ENCODE measurements at regions not wholly inside any gene's neighbourhood (a gene's known extent, or its start where the extent isn't known, plus 50 kb on each side); places are given as distances from the start of the nearest gene placed in this dataset.

DNA sequence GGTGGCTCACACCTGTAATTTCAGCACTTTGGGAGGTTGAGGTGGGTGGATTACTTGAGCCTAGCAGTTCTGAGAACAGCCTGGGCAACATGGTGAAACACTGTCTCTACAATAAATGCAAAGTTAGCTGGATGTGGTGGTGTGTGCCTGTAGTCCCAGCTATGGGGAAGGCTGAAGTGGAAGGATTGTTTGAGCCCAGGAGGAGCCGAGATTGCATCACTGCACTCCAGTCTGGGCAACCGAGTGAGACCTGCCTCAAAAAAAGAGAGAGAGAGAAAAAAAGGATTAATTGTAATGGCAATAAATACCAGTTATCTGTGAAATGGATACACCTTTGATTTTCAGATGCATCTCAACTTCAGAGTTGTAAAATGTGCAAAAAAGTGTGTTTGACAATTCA, 58.8 kb downstream of the SPRY1 start:
- DNase-seq (ENCODE audit: low spot score) = no peak

DNA sequence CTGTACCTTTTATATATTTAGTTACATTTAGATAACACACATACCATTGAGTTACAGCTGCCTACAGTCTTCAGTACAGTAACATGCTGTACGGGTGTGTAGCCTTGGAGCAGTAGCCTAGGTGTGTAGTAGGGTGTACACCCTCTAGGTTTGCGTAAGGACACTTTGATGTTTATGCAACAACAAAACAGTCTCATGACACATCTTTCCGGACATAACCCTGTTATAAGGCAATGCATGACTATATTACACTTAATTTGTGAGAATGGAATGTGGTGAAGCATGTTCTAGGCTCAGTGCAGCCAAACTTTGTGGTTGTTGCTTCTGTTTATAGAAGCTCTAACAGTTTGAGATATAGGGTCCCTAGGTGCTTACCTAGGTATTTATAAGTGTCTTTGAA, 65.4 kb downstream of the SPRY1 start:
- no peak for DNase-seq (ENCODE audit: low spot score)

DNA sequence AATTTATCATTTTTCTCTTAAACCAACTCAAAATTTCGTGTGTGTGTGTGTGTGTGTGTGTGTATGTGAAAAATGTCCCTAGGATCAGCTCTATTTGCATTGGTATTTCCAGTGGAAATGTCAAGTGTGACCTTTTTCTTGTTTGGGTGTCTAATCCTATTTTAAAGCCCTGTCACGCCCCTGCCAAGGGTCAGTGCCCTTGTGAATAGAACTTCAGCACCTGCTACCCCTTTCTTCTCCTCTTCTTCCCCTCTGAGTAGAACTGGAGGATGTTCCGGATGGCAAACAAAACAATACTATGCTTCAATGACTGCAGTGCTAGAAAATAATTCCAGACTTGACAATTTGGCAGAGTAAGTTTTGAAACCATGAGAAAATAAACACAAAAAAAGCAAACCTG, 67.3 kb downstream of the SPRY1 start:
- no peak for DNase-seq (ENCODE audit: low spot score)

DNA sequence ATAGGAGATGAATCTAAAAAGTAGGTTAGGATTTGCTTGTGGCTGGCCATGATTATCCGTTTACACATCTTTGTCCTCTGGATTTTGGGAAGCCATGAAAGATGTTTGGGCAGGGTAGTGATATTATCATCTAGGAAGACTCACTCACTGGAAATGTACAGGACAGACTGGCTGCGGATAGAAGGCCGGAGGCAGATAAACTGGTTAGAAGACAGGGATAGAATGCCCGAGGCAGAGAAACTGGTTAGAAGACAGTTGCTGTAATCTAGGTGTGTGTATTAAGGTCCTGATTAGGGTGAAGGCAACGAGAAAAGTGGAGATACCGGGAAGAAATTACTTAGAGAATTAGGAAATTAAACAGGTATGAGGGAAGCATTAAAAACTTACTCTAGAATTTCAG, 68.8 kb downstream of the SPRY1 start:
- DNase-seq (ENCODE audit: low spot score) = no peak

DNA sequence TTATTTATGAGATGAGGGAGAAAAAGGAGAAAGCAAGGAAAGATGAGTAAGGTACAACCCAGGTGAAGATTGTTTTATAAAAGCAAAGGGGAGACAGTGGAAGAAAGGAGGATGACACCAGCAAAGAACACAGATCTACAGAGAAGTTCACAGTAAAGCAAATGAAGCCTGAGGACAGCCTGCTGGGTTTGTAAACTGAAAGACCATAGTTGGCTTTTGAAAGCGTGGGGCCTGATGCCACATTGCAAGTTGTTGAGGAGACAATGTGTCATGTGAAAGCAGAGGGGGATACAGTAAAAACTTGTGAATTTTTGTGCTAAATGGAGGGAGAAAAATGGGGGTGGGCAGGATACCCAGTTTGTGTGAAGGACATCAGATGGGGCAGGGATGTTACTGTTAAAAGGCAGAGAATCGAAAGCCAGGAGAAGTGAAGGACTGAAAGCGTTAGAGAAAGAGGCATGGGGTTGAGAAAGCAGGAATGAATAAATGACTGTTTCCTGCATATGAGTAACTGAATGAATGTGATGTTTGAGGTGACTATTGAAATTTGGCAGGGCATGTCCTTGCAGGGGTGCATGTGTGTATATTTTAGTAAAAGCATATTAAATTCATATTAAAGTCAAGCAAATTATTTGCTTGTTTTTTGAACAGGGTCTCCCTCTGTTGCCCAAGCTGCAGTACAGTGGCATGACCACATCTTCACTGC, 69.6 kb downstream of the SPRY1 start:
- DNase-seq (ENCODE audit: low spot score) = no peak

DNA sequence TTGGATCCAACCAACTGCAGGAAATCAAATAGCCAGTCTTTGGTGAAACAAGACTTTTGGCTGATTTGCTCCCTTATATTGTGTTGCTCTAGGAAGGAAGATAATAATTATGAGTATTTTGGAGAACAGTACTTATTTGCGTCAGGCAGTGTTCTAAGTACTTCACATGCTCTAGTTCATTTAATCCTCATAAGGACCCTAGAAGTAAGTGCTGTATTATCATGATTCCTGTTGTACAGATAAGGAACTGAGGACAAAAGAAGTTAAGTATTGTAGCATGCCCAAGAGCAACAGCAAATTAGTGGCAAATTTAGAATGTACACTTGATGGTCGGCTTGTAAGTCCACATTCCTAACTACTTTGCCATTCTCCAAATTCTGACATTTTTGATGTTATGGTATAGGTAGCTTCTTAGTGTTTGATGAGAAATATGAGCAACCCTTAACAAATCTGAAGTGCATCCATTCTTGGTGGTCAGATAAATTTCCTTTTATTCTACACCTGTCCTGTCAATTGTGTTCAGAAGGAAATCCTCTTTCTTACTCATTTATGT, 72.0 kb downstream of the SPRY1 start:
- DNase-seq (ENCODE audit: low spot score) = no peak

DNA sequence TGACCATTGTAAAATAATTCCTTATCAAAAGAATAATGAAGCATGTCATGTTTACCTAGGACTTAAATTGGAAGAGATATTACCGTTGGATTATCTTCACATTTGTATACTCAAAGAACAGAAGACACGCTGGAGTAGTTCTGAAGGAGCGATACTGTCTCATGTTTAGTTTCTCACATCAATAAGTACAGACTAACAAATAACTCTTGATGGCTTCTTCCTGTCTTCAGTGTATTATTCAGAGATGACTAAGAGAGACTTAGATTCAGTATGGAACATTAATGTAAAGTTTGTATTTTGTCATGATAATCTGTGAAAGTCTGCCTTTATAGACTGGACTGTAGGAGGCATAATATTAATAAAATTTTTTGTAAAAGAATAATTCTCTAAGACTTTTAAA, 72.7 kb downstream of the SPRY1 start:
- DNase-seq (ENCODE audit: low spot score) = no peak

DNA sequence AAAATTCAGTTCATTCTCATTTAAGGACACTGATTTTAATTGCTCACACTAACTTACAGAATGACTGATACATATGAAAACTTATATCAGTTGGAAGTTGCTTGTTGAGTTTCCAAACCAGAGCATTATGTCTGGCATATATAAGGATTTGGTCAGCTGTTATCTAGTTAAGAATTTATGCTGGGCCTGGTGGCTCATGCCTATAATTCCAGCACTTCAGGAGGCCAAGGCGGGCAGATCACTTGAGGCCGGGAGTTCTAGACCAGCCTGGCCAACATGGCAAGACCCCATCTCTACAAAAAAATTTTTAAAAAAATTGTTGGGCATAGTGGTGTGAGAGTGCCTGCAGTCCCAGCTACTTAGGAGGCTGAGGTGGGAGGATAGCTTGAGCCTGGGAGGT, 73.1 kb downstream of the SPRY1 start:
- no peak for DNase-seq (ENCODE audit: low spot score)

DNA sequence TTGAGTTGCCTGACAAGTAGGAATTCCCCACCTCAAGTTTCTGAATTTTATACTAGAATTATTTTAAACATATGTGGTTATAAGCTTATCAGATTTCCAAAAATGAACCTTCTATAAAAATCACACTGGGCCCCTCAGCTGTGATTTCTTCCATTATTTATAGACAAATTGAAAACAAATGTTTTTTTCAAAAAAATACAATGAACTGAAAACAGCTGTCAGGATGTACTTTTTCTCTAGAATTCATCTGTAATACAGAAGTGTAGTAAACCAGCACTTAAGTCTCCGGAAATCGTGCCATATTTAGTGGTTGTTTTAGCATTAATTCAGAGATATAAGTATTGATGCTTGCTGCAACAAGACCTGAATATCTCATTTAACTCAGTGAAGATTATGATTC, 74.0 kb downstream of the SPRY1 start:
- no peak for DNase-seq (ENCODE audit: low spot score)

DNA sequence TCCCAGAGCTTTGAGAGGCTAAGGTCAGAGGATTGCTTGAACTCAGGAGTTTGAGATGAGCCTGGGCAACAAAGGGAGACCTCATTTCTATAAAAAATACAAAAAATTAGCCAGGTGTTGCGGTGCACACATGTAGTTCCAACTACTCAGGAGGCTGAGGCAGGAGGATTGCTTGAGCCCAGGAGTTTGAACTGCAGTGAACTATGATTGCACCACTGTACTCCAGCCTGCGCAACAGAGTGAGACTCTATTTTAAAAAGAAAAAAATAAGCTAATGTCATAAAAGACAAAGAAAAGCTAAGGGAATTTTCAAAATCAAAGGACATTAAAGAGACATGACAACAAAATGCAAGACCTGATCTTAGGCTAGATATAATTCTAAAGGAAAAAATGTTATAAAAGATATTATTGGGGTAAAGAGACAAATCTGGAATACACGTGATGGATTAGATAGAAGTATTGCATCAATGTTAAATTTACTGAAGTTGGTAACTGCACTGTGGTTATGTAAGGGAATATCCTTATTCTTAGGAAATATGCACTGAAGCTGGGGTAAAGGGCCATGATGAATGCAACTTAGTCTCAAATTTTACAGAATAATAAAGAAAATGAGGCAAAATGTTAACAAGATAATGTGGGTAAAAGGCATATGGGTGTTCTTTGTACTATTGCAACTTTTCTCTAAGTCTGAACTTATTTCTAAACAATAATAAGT, 75.2 kb downstream of the SPRY1 start:
- no peak for DNase-seq (ENCODE audit: low spot score)

DNA sequence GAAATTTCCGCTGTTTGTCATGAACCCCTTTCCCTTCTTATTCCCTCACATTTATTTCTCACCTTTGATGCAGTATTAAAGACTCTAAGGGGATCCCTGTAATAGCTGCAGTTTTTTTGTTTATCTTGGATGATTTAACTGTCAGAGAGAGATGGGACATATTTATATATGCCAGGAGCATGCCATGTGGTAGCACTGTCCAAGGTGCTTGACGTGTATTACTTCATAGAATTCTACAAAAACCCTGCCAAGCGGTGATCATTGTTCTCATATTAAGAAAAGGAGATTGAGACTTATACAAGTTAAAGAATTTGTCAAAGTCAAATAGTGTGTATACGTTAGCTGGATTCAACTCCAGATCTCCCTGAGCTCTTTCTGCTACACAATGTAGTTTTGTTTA, 78.2 kb downstream of the SPRY1 start:
- DNase-seq (ENCODE audit: low spot score) = no peak

DNA sequence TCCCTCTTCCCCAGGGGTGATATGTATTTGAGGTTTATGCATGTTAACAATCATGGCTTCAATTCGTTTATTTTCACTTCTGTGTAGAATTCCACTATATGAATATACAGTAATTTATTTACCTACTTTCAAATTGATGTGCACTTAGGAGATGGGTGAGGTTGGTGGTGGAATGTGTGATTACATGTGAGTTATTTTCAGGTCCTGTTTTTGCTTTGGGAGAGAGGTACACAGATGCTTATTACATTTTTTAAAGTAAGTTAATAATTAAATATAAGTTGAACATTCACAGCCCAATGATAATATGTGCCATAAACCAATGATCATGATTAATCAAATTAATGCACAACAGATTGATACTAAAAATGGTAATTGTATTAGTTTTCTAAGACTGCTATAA, 79.5 kb downstream of the SPRY1 start:
- no peak for DNase-seq (ENCODE audit: low spot score)

DNA sequence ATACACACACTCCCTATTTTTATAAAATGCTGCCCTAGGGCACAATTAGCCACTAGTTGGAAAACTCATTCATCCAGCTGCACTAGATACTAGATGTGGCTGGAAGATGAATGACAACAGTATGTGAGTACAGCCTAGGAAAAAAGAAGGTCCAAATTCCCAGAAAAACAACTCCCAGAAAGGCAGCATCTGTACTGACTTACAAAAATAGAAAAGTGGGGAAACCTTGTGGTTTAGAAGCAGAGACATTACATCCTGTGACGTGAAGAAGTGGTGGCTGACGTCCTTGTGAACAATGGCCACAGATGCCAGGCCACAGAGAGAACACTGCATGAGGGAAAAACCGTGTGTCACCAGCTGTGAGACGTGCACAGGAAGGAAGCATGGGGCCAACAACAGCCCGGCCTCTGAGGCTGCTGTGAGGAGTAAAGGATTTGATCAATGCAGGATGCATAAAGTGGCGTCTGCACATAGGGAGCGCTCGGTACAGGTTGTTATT, 81.2 kb downstream of the SPRY1 start:
- DNase-seq (ENCODE audit: low spot score) = no peak

DNA sequence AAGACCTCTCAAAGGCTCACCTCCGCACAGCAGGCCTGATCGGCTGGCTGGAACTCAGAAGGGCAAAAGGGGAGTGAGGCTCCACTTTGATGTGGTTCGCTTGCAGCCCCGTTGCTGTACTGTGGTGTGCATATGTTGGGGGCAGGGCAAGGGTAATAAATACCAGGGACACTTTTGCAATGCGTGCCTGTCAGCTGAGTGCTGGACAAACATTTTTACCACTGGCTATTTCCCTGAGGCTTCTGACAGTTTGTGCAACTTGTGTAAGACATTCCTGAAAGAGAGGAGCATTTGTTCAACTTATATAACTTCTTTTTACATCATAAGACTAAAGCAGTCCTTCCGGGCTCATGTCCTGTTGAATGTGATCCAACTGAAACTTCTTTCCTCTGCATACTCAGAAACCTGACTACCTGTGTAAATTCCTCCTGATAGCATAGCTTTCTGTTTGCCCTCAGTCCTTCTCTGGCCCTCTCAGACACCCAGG, 82.3 kb downstream of the SPRY1 start:
- peak; percentile 18 for DNase-seq (ENCODE audit: low spot score)

DNA sequence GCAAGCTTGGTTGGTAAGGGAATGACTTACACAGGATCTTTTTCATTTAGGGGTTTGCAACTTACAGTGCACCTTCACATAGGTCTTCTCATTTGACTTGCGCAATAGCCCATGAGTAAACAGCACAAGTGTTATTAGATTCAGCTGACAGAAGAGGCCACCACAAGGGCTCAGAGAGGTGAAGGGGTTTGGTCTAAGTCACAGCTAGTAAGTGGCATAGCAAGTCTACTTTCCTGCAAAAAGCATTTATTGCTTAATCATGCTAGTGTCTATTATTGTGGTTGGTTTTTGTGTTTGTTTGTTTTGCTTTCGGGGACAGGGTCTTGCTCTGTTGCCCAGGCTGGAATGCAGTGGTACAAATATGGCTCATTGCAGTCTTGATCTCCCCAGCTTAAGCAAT, 83.3 kb downstream of the SPRY1 start:
- DNase-seq (ENCODE audit: low spot score) = no peak

DNA sequence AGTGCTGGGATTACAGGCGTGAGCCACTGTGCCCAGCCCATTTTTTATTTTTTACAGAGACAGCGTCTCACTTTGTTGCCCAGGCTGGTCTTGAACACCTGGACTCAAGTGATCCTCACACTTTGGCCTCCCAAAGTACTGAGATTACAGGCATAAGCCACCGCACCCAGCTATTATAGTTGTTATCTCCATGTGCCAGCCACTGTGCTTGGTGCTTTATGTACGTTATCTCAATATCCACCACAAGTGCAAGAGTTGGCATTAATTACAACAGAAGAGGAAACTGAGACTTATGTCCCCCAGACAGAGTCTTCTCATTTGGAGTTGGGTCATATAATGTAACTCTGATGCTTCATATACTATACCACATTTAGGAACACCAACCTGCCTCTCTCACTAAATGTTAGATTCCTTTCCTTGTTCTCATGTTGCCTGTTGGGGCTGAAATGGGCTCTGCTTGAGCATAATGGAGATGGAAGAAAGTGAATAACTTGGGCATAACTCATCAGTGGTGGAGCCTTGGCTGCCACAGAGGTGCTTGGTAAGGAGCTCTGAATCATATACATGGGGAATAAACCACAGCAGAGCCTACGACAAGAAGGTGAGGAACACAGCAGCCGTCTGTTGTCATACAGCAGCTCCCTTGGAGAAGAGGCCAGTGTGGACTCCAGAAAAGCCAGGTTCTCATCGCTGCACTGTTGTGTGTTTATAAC, 84.3 kb downstream of the SPRY1 start:
- peak; percentile 52 for DNase-seq (ENCODE audit: low spot score)

DNA sequence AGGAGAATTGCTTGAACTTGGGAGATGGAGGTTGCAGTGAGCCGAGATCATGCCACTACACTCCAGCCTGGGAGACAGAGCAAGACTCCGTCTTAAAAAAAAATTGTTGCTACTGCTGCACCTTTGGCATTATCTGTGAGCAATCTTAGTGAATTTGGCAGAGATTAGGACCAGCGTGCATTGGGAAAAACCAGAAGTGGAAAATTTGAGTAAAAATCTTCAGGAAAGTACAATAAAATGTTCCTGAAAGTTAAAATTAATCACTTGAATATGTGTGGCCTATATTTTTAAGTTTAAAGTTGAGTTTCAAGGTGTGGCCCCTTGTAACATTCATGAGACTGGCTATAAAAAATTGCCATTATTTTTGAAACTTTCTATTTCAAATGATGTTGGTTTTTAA, 85.1 kb downstream of the SPRY1 start:
- no peak for DNase-seq (ENCODE audit: low spot score)

DNA sequence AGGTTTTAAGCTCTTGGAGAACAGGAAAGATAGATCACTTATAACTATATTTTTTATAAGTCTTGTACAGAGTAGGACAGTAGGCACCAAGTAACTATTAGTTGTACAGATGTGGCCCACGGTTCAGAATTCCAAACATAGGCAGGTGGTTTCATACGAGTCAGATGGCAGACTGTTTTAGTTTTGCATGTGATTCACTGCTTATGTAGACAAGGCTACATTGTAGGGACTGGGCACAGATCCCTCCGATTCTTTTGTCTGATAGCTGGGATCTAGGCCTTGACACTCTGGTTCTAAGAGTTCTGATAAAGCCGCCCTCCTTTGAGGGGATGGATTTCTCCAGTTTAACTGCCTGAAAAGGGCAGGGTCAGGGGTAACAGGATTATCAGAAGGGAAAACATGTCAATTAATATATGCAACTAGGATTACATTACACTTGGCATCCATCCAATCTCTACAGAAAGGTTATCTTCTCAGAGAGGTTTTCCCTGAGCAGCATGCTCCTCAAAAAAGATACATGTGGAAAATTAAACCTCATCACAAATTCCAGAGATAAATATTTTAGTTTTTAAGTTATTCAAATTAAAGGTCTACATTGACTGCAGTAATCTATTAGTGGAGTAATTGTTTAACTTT, 87.8 kb downstream of the SPRY1 start:
- no peak for DNase-seq (ENCODE audit: low spot score)

DNA sequence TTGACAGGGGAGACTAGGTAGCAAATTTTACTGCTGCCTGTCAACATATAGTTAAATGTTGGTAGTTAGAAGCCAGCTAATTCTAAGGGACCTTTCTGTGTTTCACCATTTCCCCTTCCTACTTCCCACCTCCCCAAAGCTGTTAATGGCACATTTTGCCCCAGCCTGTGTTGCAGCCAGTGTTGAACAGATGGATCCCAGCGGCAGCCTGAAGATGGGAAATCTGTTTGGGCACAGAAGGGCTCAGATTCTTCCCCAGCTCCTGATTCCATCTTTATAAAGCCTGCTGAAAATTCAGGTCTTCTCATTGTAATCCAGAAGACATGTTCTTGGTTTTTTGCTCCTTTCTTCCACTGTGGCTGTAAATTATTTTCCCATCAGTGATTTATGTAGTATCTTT, 89.0 kb downstream of the SPRY1 start:
- DNase-seq (ENCODE audit: low spot score) = no peak

DNA sequence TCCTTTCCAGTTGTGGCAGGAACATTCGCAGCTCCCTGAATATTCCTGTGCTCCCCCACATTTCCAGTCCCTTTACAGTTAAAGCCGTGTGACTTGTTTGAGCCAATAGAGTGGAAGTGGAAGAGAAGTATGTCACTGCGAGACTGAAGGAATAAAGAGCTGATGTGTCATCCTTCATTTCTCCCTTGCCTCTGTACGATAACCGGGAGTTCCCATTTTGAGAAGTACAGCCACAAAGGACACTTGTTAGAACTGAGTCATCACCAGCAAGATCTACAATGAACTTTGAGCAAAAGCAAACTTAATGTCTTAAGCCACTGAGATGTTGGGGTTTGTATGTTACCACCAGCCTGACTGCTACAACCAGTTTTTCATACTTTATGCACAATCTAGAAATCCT, 92.3 kb downstream of the SPRY1 start:
- peak; percentile 28 for DNase-seq (ENCODE audit: low spot score)

DNA sequence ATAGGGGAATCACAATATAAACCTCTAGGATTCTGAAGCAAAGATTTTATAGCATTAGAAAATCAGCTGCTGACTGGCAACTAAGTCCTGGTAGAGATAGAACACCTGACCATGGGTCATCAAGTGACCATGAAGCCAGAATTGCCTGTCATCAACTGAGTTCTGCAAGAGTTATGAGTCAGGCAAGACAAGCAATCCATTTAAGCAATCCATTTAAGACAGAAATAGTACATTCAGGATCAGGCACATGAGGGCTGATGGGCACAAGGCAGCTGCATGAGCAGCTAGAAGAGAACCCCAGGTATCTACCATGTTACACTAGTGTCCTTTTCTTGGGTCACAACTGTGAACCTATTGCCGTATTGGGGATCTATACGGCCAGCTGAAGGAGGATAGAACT, 98.9 kb downstream of the SPRY1 start:
- no peak for DNase-seq (ENCODE audit: low spot score)

DNA sequence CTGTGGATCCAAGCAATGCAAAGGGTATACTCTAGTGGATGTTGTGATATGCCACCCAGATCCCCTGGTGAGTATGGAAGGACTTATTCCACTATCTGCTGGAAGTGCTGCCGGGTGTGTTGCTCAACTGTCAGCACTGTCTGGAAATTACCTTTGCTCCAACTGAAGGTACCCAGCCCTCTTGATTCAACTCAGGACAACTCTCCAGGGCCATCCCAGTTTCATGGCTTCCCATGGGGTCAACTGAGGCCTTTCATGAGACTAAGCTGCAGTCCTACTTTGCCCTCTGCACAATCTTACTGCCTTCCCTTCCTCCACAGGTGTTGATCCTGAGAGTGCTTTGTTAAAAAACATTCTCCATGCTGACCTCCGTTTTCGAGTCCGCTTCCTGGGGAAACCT, 99.8 kb downstream of the SPRY1 start:
- DNase-seq (ENCODE audit: low spot score) = no peak
